ENCODE measurements at regions not wholly inside any gene's neighbourhood (a gene's known extent, or its start where the extent isn't known, plus 50 kb on each side); places are given as distances from the start of the nearest gene placed in this dataset.

DNA sequence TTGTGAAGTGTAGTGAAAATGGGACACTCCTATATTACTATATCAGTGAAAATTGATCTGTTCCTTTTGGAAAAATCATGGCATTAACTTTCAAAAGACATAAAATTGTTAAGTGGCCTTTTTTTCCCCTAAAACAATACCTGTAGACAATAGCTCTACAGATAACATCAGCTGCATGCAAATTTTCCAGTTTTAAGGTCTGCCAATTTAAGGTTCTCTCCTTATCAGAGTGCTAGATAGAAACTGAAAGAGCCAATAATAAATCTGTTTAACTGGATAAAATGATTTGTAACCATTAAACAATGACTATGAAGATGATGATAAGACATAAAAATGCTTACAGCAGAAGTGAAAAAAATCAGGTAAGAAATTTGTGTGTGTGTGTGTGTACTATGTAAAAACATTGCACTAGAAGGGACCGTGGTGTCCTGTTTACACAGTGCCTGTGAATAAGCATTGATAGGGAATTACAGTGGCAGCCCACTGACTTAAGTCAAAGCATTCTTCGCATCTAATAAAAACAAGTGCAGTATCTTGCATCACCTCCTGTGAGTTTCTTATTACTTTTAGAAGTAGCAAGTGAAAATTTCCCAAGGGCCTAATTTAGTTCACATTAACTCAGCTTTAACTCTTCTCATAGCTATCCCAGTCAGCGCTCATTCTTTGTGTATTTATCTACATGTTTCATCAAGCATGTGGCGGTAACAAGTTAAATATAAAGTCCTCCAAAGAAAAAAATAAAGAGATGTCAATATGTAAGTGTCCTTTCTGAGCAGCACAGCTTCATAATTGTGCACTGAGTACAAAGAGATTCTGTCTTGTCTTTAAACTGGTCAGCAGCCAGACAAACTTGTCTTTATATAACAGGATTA, 261.9 kb downstream of the ARL4A start:
- no peak for DNase-seq

DNA sequence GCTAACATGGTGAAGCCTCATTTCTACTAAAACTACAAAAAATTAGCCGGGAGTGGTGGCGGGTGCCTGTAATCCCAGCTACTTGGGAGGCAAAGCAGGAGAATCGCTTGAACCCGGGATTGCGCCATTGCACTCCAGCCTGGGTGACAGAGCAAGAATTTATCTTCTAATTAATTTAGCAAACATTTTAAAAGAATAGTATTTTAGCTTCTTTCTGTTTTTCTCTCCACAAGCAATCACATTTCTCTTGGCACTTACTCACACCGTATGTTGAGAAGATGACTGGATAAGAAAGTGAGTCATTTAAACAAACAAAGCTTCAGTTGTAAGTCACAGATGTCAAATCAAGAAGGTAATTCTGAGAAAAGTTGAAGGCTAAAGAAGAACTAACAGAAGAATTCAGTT, 264.0 kb downstream of the ARL4A start:
- DNase-seq, result no peak

DNA sequence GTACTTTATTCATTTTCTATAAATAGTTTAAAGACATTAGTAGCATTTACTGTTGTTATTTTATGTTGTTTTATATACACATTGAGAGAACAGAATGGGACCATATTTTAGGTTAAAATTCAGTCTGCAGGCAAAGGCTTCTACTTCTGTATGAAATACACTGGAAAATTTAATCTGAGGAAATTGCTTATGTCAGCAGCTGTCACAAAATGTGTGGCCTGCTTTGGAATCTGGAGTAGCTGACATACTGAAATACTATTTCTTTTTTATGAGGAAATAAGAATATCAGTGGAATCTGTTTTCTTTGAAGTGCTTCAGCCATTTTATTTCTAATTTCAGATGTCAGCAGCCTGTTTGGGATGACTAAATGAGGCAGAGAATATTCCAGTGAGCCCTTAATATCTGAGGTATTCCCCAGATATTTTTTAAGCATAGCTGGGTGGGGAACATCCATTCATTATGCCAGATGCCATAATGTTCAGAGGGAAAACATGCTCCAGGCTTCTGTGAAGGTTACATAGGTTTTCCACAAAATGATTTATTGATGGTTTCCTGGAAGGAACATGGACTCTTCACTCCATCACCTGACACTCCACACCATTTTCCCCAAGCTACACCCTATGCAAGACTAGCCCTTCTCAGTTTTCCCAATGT, 267.1 kb downstream of the ARL4A start:
- no peak for DNase-seq

DNA sequence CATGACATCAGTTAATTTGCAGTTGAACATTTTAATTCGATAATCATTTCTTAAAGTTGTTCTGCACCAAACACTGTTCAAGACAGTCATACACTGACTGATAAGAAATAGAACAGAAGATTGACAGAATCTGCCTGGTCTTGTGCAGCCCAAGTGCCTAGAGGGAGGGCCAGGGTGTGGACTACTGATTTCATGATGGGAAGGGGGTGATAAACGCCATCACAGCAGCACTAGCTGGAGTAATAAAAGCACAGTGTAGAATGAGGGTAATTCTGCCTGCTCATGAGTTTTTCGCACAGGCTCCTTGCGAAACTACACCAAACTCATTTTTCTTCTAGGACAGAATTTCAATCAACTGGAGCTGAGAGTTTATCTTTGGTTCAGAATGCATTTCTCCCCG, 270.1 kb downstream of the ARL4A start:
- no peak for DNase-seq

DNA sequence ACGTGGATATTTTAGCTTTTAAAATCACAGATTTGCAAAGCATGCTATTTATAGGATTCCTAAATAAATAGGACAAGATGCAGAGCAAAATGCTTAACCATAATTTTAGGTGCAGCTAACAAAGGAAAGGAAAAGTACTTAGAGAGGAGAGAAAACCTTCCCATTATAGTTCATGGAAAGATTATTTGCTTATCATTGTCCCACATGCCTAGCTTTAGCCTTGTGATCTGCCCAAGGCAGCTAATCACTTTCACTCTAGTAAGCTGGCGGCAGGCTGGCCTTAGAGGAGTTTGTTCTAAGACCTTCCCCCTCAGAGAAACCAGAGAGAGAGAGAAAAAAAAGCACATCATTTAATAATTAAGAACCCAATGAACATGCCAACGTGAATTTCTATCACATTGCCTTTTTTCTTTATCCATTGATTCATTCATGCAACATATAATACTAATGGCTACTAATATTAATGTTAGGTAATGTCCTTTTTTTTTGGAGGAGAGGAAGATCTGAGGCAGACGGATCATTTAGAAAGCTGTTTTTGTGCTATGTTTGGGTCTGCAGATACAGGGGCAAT, 274.6 kb downstream of the ARL4A start:
- no peak for DNase-seq

DNA sequence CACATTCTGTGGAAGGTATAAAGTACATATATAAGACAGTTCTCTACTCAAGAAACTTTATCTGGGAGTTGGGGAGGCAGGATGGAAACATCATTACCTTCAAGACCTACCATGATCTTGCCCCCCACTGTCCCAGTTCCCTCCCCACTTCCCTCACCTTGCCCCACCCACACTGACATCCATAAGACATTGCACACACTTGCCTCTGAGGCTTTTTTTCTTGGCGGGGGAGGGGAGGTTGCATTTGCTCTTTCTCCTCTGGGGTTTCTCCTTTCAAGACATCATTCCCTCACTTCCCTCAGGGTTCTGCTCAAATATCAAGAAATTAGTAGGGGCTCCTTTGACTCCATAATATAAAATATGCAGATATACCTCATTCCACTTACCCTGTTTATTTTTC, 276.0 kb downstream of the ARL4A start:
- no peak for DNase-seq

DNA sequence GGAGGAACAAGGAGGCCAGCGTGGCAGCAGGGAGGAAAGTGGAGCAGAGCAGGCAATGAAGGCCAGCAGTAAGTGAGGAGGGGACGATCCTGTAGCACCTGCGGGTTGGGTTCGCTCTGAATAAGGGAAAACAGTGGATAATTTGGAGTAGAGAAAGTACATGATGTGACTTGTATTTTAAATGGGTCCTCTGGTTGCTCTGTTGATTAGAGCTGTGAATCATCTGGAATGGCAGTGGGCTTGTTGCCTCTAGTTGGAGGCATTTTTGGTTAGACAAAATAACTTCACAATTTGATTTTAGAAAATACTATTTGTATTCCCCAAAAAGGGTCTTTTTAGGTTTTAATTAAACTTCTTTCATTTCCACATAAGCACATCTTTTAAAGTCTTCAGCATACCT, 277.4 kb downstream of the ARL4A start:
- no peak for DNase-seq

DNA sequence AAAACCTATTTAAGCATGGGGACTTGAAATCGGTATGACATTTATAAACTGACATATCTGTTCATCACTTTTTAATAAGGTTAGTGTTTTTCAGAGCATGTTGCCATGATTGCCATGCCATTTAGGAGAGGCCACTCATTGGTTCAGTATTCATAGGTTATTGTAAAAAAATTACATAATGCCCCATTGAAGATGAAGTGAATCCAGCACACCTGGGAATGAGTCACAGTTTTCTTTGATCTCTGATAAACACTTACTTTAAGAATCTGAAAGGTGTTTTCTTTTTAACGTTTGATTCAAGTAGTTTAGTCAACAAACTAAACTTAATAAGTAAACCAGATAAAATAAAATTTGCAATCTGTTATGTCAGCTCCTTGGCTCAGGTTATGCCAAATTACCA, 278.3 kb downstream of the ARL4A start:
- DNase-seq, result no peak

DNA sequence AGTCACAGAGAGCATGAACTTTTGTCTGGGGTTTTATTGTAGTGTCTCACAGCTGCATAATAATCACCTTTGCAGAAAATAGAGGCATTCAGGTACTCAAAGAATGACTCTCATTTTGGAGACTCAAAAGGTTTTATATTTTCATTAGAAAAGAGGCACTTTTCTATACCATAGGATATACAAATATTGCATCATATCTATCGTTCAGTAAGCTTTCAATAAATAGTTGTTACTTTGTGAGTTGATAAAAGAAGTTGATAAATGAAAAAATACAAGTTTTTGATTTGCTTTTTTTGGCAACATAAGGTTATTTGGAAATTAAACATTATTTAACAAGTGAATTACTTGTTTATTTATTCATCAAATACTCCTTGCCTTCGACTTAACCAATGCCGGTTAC, 279.9 kb downstream of the ARL4A start:
- no peak for DNase-seq

DNA sequence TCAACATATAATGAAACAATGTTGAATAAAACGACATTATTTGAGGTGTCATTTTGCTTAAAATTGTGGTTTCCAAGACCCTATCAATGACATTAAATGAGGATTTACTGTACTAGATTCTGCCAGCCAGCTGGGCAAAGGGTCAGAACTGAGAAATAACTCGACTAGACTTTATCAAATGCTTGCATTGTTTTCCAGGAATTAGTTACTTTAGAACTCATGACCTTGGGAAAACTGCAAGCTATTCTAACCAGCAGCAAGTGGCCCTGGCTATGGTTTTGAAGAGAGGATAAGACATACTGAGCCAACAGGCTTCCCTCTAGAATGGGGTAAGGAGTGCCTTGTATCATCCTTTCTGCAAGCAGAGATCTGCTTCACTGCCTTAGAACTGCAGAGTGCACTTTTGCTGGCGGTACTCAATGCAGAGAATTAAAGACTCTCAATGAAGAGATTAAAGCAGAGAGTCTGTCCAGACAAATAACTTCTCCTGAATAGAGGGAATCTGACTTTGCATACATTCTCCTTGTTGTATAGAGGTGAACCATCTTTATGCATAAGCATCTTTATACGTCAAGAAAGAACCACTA, 281.5 kb downstream of the ARL4A start:
- no peak for DNase-seq

DNA sequence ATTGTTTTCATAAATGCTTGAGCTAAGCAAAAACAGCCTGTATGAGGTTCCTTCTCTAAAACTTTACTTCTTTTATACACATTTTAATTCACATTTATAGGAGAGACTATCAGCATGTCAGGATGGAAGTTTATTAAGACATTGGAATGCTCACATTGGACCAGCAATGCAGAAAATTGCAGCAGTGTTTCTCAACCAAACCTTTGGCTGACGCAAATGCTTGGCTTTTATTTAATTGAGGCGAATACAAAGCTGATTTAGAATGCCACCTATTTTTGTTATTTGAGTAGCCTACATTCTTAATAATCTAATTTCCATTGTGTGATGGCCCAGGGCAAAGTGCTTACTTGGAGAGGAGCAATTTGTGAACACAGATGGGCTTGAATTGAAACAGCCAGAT, 283.2 kb downstream of the ARL4A start:
- DNase-seq, result no peak

DNA sequence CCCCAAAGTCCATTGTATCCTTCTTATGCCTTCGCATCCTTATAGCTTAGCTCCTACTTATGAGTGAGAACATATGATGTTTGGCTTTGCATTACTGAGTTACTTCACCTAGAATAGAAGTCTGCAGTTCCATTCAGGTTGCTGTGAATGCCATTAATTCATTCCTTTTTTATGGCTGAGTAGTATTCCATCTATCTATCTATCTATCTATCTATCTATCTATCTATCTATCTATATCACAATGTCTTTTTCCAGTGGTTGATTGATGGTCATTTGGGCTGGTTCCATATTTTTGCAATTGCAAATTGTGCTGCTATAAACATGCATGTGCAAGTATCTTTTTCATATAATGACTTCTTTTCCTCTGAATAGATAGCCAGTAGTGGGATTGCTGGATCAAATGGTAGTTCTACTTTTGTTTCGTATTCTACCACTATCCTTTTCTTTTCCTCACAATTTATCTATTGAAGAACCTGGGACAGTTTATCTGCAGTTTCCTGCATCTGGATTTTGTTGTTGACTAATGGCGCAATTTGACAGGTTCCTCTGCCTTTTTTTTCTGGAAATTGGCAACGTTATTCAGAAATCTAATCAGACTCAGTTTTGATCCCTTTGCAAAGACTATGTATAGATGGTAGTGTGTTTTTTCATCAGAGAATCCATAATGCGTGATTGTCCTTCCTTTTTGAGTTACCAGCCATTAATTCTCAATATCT, 287.2 kb downstream of the ARL4A start:
- no peak for DNase-seq

DNA sequence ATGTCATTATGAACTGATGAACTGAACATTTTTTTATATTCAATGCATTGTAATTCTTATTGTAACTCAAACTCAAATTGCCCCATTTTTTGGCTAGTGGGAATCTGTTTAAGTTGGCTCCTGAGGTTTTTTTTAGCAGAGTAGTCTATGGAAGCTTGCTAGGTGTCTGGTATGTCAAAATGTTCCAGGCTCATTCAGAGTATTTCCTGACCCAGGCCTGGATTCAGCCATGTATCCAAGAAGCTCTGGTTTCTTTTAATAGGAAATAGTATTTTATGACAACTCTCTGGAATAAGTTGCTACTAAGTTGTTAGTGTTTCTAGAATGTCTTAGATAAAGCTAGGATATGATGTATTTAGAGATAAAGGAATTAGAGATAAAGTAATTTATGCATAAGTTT, 288.0 kb downstream of the ARL4A start:
- DNase-seq, result no peak

DNA sequence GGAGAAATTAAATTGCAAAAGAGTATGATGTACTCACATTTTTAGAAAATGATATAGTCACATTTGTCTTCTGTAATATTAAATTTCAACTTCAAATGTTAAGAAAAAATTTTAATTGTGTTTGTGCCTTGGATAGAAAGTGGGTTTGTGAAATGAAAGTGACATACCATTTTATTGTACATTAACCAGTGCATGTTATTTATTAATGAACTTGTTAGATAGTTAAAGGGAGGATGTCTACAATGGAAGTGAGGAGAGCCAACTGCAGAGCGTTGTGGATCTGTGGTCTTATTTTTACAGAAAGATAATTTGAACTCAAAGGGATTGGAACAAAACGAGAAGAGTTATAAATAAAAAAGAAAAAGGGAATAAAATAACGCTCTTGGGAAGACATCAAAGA, 291.7 kb downstream of the ARL4A start:
- no peak for DNase-seq

DNA sequence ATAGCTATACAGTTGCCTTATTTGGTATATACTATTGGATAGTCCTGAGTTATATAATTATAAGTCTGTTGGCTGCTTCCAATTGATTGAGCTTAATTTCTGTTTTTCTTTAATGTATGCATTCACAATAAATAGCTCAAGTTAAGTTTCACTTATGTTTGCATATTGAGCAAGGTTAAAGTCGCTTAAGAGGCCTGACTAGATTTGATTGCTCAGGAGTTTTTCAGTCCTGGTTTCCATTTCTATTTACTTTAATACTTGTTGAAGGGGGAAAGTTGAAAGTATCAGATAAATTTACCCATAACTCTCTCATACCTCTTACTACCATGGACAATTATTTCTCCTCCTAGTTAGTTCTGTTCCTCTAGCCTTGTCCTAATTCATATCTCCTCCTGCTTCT, 294.7 kb downstream of the ARL4A start:
- DNase-seq, result no peak

DNA sequence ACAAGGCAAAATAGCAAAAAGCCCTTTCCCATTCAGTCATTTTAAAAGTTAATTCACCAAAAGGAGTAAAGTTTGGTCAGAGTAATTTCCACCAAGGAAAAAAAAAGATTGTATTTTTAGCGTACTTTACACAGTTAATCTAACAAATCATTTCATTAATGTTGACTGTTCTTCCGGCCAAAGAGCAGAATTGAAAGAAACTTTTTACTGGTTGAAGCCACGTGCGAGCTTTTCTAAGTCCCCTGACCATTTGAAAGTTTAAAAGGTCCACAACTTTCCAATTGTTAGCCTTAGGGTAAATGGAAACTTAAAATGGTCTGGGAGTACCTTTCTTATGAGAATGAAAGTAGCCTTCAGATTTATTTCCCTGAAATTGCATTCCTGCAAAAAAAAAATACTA, 296.7 kb downstream of the ARL4A start:
- DNase-seq, result no peak

DNA sequence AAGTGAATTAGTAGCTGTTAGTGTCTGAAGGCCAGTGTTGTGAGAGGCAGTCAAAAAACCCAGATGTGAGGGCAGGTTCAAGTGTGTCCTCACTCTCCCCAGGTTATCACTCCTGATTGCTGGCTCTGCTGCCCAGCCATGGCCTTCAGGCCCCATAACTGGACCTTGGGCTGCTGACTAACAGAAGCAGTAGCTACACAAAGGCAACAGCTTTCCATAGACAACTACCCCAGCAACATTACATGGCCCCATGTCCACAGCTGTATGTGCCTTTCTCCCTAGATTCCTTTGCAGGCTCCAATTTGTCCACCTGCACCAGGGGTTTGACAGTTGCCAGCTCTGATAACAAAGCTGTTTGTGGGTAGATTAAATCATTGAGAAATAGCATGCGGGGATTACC, 297.8 kb downstream of the ARL4A start:
- DNase-seq, result no peak

DNA sequence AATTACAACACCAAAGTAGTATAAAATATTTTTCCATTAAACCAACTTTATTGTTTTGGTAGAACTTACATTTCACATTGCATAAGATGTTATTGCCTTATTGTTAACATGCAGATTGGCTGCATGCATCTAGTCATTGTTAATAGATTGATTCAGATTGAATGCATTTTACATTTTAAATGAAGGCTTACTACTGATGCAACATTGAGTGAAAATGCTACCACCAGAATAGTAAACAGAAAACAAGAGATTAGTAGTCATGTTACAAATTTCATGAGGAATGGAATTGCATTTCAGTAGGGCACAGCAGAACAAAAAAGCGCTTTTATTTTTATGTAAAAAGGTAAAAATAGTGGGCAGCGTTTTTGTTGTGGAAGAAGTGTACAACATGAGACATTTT, 298.3 kb downstream of the ARL4A start:
- no peak for DNase-seq

DNA sequence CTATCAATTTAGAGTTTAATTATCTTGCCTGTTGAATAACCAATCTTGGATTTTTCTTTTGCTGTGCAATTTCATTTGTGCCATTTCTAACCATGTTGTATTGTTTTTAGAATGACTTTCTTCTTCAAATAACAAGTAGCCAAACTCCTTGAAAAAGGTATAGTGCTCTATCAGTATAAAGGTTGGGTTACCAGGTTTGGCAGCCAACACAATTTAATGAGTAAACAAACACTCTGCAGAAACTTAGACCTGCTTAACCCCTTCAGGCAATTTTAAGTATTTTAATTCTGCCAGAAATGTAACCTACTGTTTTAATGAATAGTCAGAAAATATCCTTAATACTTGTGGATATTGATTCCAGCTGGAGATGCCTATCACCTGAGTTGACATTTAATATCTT, 299.8 kb downstream of the ARL4A start:
- DNase-seq, result no peak

DNA sequence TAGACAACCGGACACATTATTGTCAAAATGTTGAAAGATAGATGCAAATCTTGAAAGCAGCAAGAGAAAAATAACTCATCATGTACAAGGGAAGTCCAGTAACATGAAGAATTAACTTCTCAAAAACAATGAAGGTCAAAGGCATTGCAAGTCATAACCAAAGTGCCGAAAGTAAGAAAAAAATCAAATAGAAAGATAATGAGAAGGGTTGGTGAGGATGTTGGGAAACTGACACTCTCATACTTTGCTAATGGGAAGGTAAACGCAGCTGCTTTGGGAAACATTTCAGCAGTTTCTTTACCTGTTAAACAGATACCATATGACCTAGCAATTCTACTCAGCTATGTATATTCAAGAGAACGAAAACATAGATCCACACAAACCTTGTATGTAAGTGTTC, 303.0 kb downstream of the ARL4A start:
- no peak for DNase-seq

DNA sequence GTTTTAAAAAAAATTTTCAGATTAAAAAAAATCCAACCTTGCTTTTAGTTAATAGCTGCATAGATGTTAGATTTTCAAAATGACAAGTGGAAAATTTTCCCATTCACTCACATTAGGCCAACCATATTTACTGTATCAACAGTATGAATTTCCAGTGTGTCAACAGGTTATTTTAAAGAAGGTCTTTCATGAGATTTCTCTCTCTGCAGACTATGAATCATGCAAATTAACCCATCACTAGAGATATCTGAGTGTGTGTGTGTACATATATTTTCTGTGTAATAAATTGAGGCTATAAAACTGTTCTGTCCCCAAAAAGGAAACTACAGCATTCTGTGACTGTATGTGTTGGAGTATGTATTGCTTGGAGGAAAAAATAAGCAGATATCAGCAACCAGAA, 305.6 kb downstream of the ARL4A start:
- no peak for DNase-seq

DNA sequence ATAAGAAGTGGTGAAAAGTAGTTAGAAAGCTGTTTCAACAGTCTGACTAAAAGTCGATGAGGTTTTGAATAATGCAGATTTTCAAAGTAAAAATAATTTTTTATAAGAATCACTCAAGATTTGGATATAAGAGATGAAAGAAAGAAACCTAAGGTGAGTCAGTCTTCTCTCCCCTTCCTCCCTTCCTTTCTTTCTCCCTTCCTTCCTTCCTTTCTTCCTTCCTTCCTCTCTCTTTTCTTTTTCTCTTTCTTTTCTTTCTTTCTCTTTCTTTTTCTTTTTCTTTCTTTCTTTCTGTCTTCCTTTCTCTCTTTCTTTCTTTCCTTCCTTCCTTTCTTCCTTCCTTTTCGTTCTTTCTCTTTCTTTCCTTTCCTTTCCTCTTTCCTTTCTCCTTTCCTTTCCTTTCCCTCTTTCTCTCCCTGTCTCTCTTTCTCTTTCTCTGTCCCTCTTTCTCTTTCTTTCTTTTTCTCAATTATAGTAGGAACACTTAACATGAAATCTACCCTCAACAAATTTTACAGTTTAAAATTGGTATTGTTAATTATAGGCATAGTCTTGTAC, 308.6 kb downstream of the ARL4A start:
- no peak for DNase-seq

DNA sequence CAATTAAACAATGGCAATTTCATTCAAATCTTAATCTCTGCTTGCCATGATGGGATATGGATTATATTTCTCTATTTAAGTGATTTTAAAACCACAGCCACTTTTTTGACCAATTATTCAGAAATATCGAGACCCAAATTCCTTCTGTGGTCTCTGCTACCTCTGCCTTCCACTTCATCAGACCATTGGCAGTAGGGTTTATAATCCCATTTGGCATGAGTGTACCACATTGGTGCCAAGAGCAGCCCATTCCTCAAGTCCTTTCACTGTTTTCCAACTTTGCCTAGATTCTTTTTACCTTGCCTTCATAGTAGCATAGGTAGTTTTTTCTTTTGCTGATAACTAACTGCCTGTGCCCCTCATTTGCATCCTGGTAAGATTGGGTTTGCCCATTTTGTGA, 319.9 kb downstream of the ARL4A start:
- DNase-seq, result no peak

All from NCI-H2171 (cell line).